HG02763 (cell line): ENCODE measurements at regions not wholly inside any gene's neighbourhood (a gene's known extent, or its start where the extent isn't known, plus 50 kb on each side); places are given as distances from the start of the nearest gene placed in this dataset.

Experiments
- ATAC-seq: cut with Tn5 transposase; IDR thresholded peaks from one replicate; pipeline ENCODE4 v1.9.1; 2021; ENCODE audit warnings: mild to moderate bottlenecking, moderate library complexity; ENCODE audit not compliant: unreplicated experiment

- ATAC-seq = peak; percentile 48
Observed at GRCh38 chr14:65222440-65222858, 120.1 kb upstream of the MAX start.

DNA sequence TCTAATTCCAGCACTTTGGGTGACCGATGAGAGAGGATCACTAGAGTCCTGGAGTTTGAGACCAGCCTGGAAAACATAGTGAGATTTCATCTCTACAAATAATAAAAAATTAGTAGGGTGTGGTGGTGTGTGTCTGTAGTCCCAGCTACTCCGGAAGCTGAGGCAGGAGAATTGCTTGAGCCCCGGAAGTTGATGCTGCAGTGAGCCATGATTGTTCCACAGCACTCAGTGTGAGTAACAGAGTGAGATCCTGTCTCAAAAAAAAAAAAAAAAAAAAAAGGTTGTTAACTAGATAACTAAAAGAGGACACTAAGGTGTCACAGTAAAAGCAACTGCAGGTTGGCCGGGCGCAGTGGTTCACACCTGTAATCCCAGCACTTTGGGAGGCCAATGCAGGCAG, 121.3 kb upstream of the MAX start:
- ATAC-seq = no peak

DNA sequence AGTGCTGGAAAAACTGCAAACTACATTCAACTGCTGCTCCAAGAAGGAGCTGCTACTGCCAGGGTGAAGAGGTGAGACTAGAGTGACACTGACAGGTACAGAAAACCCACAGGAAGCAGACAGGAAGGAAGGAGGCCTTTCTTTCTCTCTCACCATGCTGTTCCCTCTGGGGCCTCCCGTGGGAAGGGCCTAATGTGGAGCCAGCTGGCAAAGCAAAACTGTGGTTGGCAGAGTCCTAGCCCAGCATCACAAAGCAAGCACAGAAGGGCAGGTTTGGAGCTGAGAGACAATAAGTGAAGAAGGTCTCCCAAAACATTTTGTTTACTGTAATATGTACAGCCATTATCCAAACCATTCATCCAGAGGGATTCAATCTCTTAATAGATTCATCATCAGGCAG, 122.5 kb upstream of the MAX start:
- ATAC-seq = no peak

- ATAC-seq = no peak
Observed at GRCh38 chr14:65225299-65226159, 123.2 kb upstream of the MAX start.

DNA sequence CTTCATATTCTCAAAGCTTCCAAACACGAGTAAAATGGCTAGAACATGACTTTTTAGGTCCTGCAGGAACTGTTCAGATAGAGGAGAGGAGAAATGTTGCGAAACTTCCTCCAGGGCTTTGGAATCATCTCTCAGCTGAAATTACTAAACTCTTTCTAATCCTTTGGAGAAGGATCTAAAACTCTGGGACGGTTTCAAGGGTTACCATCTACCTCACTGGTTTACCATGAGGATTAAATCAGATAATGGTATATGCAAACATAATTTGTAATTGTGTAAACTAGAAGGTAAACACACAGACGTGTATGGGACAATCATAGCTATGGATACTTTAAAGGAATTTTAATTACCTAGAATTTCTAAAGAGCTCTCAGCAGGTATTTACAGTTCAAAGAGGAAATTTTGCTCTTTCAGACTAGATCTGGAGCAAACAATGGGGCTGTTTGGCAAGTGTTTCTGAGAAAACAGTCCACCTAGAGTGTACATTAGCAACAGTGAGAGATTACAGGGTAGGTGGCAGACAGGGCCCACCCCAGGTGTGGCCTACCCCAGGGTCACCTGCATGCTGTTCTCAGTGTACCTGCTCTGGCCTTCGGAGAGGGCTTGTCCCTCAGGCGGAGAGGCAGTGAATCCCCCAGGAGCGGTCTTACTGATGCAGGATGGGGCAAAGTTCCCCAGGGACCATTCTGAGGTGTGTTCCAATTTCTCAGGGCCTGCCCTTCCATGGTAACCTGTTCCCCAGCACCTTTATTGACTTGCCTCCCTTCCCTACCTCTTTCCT, 124.7 kb upstream of the MAX start:
- ATAC-seq = no peak

- ATAC-seq = peak; percentile 74
Observed at GRCh38 chr14:65228436-65228835, 126.1 kb upstream of the MAX start.

DNA sequence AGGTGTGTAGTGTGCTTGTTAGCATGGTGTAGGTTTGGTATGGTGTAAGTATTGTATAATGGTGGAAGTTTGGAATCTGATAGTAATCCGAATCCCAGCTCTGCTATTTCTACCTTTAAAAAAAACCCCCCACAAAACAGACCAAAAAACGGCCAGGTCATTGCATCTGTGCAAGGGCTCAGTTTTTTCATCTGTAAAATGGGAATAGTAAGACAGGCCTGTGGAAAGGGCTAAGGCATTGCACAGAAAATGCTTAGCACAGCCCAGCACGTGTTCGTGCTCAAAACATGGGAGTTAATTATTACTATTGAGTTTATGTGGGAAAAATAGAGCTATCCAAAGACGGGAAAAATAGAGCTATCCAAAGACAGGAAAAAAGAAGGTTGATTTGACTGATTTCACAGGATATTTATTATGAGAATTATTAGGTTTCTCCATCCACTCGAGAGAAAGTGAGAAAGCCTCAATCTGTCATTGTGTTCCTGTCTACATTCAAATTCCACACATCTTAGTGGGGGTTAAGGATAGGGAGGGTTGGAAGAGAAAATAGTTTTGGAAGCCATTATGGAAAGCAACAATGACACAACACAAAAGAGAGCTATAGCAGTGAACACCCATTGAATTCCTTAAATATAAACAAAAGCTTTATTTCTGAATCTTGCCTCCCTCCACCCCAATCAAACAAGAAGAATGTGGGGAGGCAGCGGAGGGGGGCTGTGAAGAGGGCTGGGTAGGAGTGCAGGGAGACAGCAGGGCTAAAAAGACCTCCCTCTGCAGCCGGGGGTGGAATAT, 126.8 kb upstream of the MAX start:
- no peak for ATAC-seq

- ATAC-seq = no peak
Observed at GRCh38 chr14:65229748-65230728, 127.7 kb upstream of the MAX start.

GRCh38 chr14:65231286-65231980, 129.1 kb upstream of the MAX start:
- ATAC-seq = no peak

DNA sequence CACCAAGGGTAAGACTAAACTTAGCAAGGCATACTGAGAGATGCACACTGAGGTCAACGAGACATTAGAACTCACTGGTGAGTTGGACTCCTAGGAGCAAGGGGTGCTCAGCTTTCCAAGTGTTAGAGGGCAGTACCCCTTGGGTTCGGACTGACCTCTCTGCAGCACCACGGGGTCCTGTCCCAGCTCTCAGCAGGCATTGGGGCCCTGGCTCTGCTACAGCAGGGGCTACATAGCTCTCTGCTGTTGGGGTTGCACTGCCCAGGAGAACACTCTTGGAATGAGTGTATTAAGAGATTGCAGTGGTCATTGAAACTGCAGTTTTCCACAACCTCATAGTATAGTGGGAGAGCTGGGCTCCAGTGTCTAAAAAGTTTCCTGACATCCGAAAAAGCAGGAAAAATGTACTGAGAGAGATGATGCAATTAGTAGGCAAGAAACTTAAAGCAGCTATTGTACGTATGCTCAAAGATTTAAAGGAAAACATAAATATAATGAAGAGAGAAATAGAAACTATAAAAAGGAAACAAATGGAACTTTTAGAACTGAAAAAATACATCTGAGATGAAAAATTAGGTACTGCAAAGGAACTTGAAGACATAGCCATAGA, 132.5 kb upstream of the MAX start:
- ATAC-seq = no peak

- no peak for ATAC-seq
Observed at GRCh38 chr14:65237023-65237814, 134.9 kb upstream of the MAX start.

GRCh38 chr14:65237941-65238340, 135.6 kb upstream of the MAX start:
- ATAC-seq = no peak

DNA sequence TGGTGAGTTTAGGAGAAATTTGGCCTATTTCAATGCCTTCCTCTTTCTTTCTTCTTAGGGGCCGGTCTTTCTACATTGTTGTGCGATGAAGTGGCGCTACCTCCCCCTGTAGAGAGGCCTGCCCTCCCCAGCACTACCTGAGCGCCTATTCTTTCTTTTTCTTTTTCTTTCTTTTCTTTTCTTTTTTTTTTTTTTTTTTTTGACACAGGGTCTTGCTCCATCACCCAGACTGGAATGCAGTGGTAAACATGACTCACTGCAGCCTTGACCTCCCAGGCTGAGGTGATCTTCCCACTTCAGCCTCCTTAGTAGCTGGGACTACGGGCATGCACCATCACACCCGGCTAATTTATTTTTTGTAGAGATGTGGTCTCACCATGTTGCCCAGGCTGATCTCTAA, 136.1 kb upstream of the MAX start:
- ATAC-seq = no peak

DNA sequence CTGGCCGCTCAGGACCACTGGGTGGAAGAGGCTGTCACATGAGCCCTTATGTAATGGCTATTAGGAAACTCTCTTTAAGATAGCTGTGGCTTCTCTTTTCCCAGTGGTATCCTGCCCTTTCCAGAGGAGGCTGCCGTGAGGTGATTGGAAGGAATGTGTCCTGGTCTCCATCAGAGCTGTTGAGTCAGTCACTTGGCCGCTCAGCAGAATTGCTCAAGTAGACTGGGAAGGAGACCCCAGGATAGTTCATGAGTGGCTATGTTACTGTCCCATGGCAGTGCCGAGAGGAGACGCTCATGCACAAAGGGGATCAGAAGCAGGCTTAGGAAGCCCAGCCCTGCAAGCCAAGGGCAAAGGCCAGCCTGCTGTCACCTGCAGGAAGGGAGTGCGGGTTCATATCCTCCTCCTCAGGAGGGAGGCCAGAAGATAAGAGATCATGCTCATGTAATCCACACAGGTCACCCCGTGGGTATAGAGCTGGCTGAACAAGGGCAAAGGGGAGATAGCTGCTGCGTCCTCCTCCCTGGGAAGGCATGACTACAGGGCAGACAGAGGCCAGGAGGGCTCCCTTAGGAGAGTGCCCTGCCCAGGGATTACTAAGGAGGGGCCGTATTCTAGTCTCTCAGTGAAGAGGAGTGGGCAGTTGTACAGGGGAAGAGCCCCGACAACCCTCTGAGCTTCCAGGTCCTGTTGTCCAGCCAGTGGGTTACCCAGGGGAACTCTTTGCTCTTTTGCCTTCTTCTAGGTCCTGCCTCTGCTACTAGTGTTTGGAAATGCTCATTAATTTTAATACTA, 137.0 kb upstream of the MAX start:
- ATAC-seq = no peak

GRCh38 chr14:65239938-65240296, 137.6 kb upstream of the MAX start:
- ATAC-seq = no peak

DNA sequence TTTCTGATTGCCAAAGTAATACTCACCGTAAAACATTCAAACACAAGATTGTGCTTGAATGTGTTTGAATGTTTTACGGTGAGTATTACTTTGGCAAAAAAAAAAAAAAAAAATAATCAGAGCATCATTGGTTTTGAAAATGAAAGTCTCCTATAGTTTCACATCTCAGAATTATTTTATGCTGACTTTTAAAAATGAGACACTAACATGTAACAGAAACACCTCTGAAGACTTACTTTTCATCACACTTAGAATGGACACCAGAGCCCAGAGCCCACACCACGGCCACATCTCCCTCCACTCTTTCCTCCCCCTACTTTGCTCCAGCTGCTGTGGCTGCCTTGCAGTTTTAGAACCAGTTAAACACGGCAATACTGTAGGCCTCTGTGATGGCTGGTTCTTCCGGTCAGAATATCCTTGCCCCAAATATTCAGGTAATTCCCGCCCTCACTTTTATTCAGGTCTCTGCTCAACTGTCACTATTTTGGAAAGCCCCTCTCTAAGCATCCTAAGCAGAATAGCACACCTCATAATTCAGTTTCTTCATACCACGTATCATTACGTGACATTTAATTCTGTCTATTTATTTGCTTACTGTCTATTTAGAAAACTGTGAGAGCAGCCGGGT, 138.9 kb upstream of the MAX start:
- ATAC-seq = no peak

GRCh38 chr14:65242732-65243134, 140.4 kb upstream of the MAX start:
- no peak for ATAC-seq
